ENCODE measurements at regions not wholly inside any gene's neighbourhood (a gene's known extent, or its start where the extent isn't known, plus 50 kb on each side); places are given as distances from the start of the nearest gene placed in this dataset.

- in situ Hi-C loops (cut with MboI; ENCODE audit: low sequenced_read_pairs) = loop anchor here (25.0 kb wide), 1 partner anchor 395 kb away; no protein-coding TSS in a partner anchor
Observed at GRCh38 chr10:132467464-132468149, 70.0 kb upstream of the INPP5A start.

DNA sequence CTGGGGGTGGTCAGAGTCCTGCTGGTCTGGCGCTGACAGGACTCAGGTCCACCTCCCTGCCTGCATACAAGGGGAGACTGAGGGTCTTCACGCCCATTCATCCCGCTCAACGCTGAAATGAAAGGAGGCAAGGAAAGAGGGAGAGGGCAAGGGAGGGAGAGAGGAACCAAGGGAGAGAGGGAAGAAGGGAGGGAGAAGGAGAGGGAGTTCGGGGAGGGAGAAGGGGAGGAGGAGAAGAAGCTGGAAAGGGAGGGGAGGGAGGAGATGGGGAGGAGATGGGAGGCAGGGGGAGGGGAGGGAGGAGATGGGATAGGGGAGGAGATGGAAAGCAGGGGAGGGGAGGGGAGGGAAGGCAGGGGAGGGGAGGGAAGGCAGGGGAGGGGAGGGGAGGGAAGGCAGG is 69.4 kb upstream of the INPP5A start:
- in situ Hi-C loops (cut with MboI; ENCODE audit: low sequenced_read_pairs) = loop anchor here (25.0 kb wide), 1 partner anchor 394 kb away; no protein-coding TSS in a partner anchor

GRCh38 chr10:132468651-132469050 is 68.9 kb upstream of the INPP5A start:
- in situ Hi-C loops (cut with MboI; ENCODE audit: low sequenced_read_pairs) = loop anchor here (25.0 kb wide), 1 partner anchor 394 kb away; no protein-coding TSS in a partner anchor

DNA sequence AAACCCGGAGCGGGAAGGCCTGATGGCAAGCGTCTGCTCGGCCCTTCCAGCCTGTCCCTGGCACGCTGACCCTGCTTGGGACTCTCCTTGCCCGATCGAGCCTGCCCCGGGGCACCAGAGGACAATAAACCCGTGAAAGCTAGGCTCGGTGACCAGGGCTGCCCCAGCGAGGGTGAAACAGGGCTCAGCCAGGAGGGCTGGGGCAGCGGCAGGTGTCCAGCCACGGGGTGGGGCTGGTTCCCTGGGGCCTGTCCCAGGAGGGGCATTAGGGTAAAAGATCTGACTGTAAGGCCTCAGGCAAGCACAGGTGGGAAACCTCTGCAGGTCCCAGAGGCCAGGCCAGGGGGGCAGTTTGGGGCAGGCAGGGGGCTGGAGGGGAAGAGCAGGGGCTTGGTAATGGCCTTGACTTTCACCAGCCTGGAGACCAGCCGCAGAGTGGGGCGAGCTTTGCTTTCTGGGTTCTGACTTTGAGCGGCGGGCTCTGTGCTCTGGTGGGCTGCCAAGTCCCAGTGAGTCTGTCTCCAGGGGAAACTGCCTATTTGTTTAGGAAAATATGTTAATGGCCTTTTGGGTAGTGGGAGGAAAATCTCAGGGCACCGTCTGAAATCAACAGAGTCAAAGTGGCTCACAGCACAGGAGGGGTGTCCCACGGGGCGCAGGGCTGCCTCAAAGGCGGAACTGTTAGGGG is 68.2 kb upstream of the INPP5A start:
- in situ Hi-C loops (cut with MboI; ENCODE audit: low sequenced_read_pairs) = loop anchor here (25.0 kb wide), 1 partner anchor 393 kb away; no protein-coding TSS in a partner anchor

DNA sequence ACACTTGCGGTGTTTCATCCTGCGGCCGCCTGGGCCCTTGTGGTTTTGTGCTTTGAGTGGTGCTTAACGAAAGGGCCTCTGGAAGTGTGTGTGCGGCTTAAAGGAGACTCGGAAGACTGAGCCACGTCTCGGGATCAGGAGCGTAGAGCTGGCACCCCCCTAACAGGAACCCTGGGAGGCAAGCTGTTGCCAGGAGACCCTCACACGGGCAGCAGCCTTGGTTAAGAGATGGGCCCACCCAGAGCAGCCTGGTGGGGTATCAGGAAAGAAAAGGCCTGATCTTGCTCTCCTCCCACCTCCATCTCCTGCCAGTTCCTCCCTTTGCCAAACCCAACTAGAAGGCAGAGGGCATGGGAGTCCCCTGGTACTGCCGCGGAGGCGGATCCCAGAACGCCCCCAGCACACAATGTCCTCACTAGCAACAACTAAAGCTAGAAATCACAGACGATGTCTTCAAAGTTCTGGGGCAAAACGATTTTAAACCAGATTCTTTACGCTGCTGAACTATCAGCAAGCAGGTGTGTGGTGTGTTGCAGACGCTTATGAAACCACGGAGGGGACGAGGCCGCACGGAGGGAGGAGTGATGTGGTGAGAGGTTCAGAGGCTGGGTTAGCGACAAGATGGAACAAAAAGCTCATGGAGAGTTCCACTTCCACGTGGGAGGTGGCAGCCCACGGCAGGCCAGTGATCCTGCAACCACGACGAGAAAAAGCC is 67.0 kb upstream of the INPP5A start:
- in situ Hi-C loops (cut with MboI; ENCODE audit: low sequenced_read_pairs) = loop anchor here (25.0 kb wide), 1 partner anchor 392 kb away; no protein-coding TSS in a partner anchor

DNA sequence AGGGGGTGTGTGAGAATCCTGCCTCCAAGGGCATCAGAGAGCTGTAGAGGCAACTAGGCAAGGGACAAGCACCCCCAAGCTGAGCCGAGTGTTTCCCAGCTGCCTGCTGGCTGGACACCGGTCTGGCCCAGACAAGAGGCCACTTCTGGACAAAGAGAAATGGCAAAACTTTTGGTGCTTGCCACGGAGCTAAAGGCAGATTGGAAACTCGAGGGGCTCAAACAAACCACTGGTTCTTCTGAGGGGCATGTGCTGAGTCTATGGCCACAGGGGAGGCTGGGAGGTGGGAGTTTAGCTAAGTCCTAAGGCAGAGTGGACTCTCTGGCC is 66.5 kb upstream of the INPP5A start:
- in situ Hi-C loops (cut with MboI; ENCODE audit: low sequenced_read_pairs) = loop anchor here (25.0 kb wide), 1 partner anchor 391 kb away; no protein-coding TSS in a partner anchor

GRCh38 chr10:132471484-132471883 is 66.1 kb upstream of the INPP5A start:
- in situ Hi-C loops (cut with MboI; ENCODE audit: low sequenced_read_pairs) = loop anchor here (25.0 kb wide), 1 partner anchor 391 kb away; no protein-coding TSS in a partner anchor

- in situ Hi-C loops (cut with MboI; ENCODE audit: low sequenced_read_pairs) = no loop called here
Observed at GRCh38 chr10:132475086-132475485, 62.5 kb upstream of the INPP5A start.

- in situ Hi-C loops (cut with MboI; ENCODE audit: low sequenced_read_pairs) = no loop called here
Observed at GRCh38 chr10:132476146-132477065, 61.2 kb upstream of the INPP5A start.

- in situ Hi-C loops (cut with MboI; ENCODE audit: low sequenced_read_pairs) = no loop called here
Observed at GRCh38 chr10:132477066-132477397, 60.6 kb upstream of the INPP5A start.

- in situ Hi-C loops (cut with MboI; ENCODE audit: low sequenced_read_pairs) = no loop called here
Observed at GRCh38 chr10:132477398-132478340, 59.9 kb upstream of the INPP5A start.

DNA sequence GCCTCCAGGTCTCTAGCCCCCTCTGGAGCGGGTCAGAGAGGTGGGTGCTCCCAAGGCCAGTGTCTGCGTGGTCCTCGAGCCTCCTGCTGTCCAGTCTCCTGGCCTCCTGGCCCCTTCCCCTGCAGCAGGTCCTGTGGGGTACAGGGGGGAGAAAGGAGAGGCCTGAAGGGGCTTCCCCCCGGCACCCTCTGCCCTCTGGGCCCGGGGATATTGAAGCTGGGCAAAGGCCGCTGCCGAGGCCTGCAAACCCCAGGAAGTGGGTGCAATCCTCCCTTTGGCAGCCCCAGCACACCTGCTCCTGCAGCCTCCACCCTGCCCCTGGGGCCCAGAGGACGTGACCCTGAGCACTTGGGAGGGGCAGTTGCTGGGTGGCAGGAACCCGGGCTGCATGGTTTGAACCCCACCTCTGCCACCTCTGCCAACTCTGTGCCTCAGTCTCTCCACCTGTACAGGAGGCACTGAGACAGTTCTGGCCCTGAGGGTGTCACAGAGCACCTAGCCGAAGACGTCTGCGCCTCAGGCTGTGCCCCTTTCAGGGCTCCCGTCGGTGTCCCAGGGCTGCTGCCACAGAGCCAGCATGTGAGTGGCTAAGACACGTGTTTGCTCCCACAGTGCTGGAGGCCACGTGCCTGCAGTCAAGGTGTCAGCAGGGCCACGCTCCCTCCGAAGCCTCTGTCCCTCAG is 59.1 kb upstream of the INPP5A start:
- in situ Hi-C loops (cut with MboI; ENCODE audit: low sequenced_read_pairs) = no loop called here

DNA sequence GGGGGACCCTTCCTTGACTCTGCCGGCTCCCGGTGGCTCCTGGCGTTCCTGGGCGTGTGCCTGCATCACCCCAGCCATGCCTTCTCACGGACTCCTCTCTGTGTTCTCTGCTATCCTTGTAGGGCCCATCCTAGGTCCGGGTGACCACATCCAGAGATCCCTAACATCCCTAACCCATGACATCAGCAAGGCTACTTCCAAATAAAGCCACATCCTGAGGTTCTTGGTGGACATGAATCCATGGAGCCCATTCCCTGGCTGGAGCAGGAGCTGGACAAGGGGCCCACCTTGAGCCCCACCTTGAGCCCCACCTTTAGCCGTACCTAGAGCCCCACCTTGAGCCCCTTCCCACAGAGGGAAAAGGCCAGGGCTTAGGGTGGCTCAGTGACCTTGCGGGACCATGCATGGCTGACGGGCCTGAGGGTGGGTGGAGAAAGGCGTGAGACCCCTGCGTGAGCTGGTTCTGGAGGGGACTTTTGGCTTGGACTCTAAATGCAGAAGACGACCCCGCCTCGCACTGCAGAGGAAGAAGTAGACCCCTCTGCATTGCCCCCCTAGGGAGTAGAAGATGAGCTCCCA is 58.5 kb upstream of the INPP5A start:
- in situ Hi-C loops (cut with MboI; ENCODE audit: low sequenced_read_pairs) = no loop called here

DNA sequence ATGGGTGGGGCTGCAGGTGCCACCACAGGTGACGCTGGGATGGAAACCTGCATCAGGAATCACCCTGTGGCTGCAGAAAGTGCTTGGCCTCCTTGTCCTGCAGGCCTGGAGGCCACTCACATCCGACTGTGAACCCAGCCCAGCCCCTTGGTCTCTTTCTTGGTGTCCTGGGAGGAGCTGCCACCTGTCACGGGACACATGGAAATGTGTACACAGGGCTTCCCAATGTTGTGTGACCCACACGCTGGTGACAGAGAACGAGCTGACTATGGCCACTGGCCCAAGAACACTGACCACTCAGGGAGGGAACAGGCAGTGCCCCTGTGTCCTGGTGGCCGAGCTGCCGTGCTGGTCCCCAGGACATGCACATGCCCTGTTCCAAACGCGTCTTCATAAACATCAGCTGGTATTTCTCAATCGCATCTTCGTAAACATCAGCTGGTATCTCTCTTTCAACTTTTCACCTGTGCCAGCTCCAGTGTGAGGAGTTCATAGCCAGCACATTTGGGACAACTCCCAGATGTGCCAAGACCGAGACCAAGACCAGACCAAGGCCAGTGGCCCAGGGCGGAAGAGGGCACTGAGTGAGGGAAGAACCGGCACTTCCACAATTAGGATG is 57.9 kb upstream of the INPP5A start:
- in situ Hi-C loops (cut with MboI; ENCODE audit: low sequenced_read_pairs) = no loop called here

DNA sequence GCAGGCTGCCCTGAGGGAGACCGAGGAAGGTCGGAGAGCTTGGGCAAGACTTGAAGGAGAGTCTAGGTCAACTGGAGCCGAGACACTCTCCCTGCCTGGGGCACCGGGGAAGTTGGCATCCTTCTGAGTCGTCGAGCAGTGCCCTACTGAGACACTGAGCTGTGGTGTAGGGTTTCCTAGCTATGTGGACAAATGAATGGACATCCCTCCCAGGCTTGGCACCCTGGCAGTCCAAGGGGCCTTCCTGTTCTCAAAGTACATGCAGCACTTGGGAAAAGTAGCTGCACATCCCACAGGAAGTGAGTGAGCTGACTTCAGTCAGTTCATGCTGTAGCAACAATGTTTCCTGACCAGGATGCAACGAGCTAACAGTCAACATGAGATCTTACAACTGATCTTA is 57.2 kb upstream of the INPP5A start:
- in situ Hi-C loops (cut with MboI; ENCODE audit: low sequenced_read_pairs) = no loop called here

DNA sequence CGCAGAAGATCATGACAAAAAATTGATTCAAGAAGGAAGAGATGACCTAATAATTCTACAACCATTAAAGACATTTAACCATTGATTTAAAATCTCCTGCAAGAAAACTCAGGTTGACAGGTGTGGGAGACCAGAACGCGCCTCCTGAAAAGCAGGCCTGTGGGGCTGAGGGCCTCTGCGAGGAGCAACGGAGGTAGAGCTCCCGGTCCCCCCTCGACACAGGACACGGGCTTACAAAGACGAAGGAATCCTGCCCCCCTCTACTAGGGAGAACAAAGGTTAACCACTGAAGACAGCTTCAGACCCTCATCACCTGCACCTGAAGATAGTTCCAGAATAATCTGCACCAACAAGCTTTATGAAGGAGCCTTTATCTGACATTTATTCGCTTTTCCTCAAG is 55.9 kb upstream of the INPP5A start:
- in situ Hi-C loops (cut with MboI; ENCODE audit: low sequenced_read_pairs) = no loop called here

GRCh38 chr10:132482090-132482800 is 55.3 kb upstream of the INPP5A start:
- in situ Hi-C loops (cut with MboI; ENCODE audit: low sequenced_read_pairs) = no loop called here

DNA sequence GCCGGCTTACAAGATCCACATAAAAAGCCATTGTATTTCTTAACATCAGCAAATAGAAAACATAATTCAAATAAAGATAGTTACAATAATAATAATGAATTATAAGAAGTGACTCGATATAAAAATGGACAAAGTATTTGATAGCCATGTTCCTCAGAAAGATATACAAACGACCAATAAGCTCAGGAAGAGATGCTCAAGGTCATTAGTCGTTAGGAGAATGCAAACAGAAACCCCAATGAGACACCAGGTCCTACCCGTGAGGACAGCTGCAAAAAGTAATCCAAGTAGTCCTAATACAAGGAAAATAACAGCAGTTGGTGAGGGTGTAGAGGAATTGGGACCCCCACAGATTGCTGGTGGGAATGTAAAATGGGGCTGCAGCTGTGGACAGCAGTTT is 54.2 kb upstream of the INPP5A start:
- in situ Hi-C loops (cut with MboI; ENCODE audit: low sequenced_read_pairs) = no loop called here

Data from HL-60/S4 (cell line).